IPS-20b (cell line): ENCODE measurements at regions not wholly inside any gene's neighbourhood (a gene's known extent, or its start where the extent isn't known, plus 50 kb on each side); places are given as distances from the start of the nearest gene placed in this dataset.

Experiments
- H3K27ac ChIP-seq: one replicate; pipeline ENCODE4 v1.5.1; 2013; ENCODE audit warnings: low read length
- H3K27me3 ChIP-seq: 2 replicates; pipeline ENCODE4 v1.6.1; 2013; ENCODE audit warnings: mild to moderate bottlenecking, low read length, inconsistent platforms; ENCODE audit not compliant: insufficient read depth
- H3K36me3 ChIP-seq: 2 replicates; pipeline ENCODE4 v1.6.1; 2013; ENCODE audit warnings: low read depth, mild to moderate bottlenecking, inconsistent platforms, low read length, moderate library complexity; ENCODE audit not compliant: insufficient read depth
- H3K4me1 ChIP-seq: 2 replicates; pipeline ENCODE4 v1.6.1; 2013; ENCODE audit warnings: mild to moderate bottlenecking, control low read depth, inconsistent platforms, low read length, moderate library complexity; ENCODE audit not compliant: insufficient read depth
- H3K4me3 ChIP-seq: 2 replicates; pipeline ENCODE4 v1.5.1; 2013; ENCODE audit warnings: mild to moderate bottlenecking, low read length, inconsistent platforms
- H3K9ac ChIP-seq: 2 replicates; pipeline ENCODE4 v1.6.1; 2013; ENCODE audit warnings: low read depth, mild to moderate bottlenecking, inconsistent platforms, low read length, moderate library complexity
- H3K9me3 ChIP-seq: 2 replicates; pipeline ENCODE4 v1.6.1; 2013; ENCODE audit warnings: mild to moderate bottlenecking, low read depth, low read length, inconsistent platforms; ENCODE audit not compliant: insufficient read depth

DNA sequence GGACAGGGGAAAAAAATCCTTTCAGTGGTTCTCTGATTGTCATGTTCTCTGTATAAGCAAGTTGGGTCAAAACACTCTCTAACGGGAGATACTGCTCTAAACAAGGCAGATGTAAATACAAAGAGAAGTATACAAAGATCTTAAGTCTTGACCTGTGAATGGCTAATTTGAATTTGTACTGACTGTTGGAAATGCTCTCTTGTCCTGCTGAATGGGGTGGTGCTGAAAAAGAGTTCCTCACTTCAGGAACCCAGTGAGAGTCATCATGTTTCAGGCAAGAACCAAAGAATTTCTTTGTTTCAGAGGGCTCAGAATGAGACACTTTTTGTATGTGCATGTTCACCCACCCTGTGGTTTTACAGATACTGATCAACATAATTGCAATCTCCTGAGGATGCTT, 461.0 kb downstream of the NR2F1-AS1 start:
- Histone ChIP-seq H3K36me3 (no peaks in the 10 kb centered on the region), H3K27me3 (no peaks in the 10 kb centered on the region), H3K4me1 (peaks cover 5% of the 10 kb centered on the region; the same call in 1 of the 2 replicates), H3K4me3 (no peak overlapping the region), H3K9me3 (no peaks in the 10 kb centered on the region), H3K27ac (no peak overlapping the region), H3K9ac (no peak overlapping the region)

DNA sequence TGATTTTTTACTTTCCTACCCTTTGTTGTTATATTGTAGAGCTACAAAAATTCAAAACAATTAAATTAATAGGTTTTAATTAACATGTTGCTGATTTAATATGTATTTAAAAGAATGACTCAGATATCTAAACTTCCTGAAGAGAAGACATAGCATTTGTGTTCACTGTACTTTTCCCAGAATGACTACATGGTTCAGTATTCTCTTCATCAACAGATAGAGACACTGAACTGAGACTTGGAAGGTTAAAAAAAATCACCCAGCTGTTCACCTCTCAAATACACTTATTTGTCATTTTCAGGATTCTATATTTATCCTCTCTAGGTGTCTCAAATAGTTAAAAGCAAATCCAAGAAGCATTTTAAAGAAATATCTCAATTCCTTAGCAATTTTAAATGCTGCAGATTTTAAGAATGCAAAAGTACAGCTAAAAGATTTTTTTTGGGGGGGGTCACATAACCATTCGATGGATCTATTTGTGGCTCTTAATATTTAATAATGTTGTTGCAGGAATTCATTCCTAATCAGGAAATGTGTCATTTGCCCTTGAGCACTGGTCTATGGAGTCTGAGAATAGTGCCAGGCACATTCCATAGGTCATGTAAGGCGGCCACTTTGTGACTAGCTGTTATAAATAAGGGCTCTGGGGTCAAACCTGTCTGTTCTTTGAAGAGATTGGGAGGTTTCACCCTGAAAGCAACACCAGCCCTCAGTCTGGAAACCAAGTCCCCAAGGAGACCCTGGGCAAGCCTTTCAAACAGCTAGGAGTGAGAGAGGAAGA, 463.1 kb downstream of the NR2F1-AS1 start:
- Histone ChIP-seq H3K4me1 (peaks cover 5% of the 10 kb centered on the region; the same call in 1 of the 2 replicates), H3K9ac (no peak overlapping the region), H3K36me3 (no peaks in the 10 kb centered on the region), H3K9me3 (no peaks in the 10 kb centered on the region), H3K4me3 (no peak overlapping the region), H3K27me3 (no peaks in the 10 kb centered on the region), H3K27ac (no peak overlapping the region)

DNA sequence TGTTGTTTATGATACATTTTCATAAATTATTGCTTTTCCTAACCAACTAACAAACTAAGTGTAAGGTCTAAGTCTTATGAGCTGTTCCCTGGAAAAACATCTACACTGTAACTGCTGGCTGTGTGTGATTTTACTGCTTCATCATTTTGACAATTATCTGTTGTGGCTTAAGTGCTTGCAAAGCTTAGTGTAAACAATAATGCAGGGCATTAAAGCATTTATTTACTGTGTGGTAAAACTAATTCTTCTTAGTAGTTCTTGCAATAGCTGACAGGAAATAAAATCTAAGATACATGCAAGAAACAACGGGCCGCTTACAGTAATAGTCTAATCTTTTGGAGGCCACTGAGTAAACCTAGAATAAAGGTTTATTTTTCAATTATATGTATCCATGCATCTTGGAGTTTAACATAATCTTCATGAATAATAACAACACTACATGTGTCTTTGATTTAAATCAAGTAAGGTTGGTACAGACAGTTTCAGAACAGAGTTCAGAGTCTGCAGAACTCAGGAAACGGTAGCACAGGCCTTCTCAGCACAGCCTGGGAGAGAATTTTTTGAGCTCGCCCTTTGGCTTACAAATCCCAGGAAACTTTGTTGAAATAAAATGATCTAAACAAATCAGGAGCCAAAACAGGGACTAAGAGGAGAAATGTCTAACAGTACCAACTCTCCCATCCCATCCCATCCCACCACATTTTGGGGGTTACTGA, 473.1 kb downstream of the NR2F1-AS1 start:
- H3K27me3 ChIP-seq, result no peaks in the 10 kb centered on the region
- no peaks in the 10 kb centered on the region for H3K4me1 ChIP-seq

DNA sequence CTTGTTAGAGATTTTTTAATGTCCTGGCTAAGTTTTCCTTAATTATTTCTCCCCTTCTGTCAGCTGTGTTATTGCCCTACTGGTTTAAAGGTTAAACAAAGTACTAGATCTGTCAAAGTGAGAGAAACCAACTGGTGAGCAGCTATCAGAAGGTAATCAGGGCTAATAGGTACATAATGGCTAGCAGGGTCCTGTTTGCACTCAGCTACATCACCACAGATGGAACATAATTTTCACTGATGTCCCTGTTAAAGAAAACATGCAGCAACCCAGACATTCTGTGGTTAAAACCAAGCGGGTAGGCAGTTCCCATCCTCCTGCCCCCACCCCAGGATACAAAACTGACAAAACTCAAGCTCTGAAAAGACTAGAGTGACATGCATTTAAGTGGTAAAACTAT, 473.9 kb downstream of the NR2F1-AS1 start:
- no peaks in the 10 kb centered on the region for H3K36me3 ChIP-seq
- H3K27me3 ChIP-seq, result no peaks in the 10 kb centered on the region
- no peak overlapping the region for H3K4me3 ChIP-seq
- H3K4me1 ChIP-seq, result no peaks in the 10 kb centered on the region
- no peaks in the 10 kb centered on the region for H3K9me3 ChIP-seq
- no peak overlapping the region for H3K9ac ChIP-seq
- no peak overlapping the region for H3K27ac ChIP-seq

More for the DNA sequence above, 473.1 kb downstream of the NR2F1-AS1 start:
- H3K9me3 ChIP-seq, result no peaks in the 10 kb centered on the region
- no peak overlapping the region for H3K27ac ChIP-seq
- no peak overlapping the region for H3K4me3 ChIP-seq
- no peaks in the 10 kb centered on the region for H3K36me3 ChIP-seq
- no peak overlapping the region for H3K9ac ChIP-seq

DNA sequence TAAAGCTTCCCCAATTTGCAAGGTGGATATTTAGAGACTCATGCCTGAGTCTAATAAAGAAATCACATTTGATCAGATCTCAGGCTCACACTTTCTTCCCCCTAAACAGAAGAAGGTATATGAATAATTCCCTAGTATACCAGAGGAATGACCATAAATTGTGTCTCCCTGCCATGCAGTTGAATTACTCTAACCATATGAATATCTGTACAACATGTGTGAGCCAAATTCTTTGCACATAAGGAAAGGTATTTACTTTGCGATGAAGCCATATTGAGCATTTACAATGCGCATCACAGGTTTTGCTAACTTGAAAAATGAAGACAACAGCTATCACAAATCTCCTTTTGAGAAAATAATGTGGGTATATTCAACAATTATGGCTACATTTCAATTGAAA, 479.4 kb downstream of the NR2F1-AS1 start:
- Histone ChIP-seq H3K4me1 (no peaks in the 10 kb centered on the region), H3K9ac (no peak overlapping the region), H3K9me3 (no peaks in the 10 kb centered on the region), H3K27ac (no peak overlapping the region), H3K36me3 (no peaks in the 10 kb centered on the region), H3K27me3 (no peaks in the 10 kb centered on the region), H3K4me3 (no peak overlapping the region)

DNA sequence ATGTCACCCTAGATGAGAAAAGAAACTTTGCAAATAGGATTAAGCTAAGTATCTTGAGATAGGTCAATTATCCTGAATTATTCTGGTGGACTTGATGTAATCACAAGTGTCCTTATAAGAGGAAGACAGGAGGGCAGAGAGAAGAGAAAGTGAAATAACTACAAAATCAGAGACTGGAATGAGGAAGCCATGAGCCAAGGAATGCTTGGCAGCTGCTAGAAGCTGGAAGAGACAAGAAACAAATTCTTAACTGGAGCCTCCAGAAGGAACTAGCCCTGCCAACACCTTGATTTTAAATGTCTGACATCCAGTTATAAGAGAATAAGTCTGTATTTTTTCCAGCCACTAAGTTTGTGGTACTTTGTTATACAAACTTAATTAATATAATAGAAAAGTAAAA, 480.0 kb downstream of the NR2F1-AS1 start:
- no peaks in the 10 kb centered on the region for H3K9me3 ChIP-seq
- H3K4me3 ChIP-seq, result no peak overlapping the region
- H3K4me1 ChIP-seq, result no peaks in the 10 kb centered on the region
- no peaks in the 10 kb centered on the region for H3K36me3 ChIP-seq
- no peak overlapping the region for H3K9ac ChIP-seq
- H3K27ac ChIP-seq, result no peak overlapping the region
- H3K27me3 ChIP-seq, result no peaks in the 10 kb centered on the region

DNA sequence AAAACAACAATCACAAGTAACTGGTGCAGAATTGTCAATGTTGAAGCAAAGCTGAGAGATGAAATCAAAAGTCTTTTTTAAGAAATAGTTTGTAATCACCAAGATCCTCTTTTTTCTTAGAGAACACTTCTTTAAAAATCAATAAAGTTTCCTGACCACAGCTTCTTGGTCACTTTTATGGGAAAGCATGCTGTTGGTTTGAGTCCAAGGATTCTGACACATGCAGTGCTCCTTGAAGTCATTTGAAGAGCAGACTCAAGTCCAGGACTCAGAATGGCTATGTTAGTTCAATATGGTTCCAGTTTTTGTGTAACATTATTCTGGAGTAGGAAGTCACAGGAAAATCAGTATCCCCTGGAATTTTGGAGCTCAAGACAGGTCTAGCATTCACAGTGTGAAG, 480.6 kb downstream of the NR2F1-AS1 start:
- Histone ChIP-seq H3K27ac (no peak overlapping the region), H3K4me1 (no peaks in the 10 kb centered on the region), H3K36me3 (no peaks in the 10 kb centered on the region), H3K4me3 (no peak overlapping the region), H3K9me3 (no peaks in the 10 kb centered on the region), H3K9ac (no peak overlapping the region), H3K27me3 (no peaks in the 10 kb centered on the region)

DNA sequence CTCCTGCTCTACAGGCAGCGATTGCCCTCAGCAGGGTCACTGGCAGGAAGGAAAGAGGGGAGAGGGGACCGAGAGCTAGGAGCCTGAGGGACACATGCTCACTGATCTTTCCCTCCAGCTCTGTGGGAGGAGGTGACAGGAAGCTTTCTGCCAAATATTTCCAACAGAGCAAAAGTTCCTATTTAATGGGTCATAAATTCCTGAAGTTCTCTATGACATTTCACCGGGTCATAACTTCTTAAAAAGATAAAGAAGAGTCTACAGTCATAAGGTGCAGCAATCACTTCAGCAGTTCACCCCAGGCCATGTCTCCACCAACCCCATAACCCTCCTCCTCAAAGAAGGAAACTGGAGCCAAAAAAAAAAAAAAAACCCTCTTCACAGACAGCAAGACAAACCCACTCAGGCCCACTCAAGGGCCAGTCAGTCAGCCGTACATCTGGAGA, 481.1 kb downstream of the NR2F1-AS1 start:
- Histone ChIP-seq H3K4me1 (no peaks in the 10 kb centered on the region), H3K27ac (no peak overlapping the region), H3K36me3 (no peaks in the 10 kb centered on the region), H3K4me3 (no peak overlapping the region), H3K9me3 (no peaks in the 10 kb centered on the region), H3K9ac (no peak overlapping the region), H3K27me3 (no peaks in the 10 kb centered on the region)

DNA sequence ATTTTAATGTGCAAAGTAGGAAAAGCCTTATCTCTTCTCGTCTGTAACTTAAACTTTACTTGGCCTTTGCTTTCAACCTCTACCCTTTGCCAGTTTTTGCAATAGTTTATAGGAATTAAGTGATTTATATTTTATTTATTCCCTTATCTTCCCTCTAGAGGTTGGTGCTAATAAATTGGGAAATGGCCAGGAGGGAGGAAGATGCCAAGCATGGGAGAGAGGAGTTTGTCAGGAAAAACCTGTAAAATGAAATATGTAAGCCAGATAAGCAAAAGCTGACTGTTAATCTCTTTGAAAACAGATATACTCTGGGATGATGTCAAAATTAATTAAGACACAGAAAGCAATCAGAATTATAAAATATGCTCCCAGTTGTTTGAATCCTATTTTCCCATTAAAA, 484.5 kb downstream of the NR2F1-AS1 start:
- no peaks in the 10 kb centered on the region for H3K27me3 ChIP-seq
- no peak overlapping the region for H3K4me3 ChIP-seq
- no peaks in the 10 kb centered on the region for H3K36me3 ChIP-seq

DNA sequence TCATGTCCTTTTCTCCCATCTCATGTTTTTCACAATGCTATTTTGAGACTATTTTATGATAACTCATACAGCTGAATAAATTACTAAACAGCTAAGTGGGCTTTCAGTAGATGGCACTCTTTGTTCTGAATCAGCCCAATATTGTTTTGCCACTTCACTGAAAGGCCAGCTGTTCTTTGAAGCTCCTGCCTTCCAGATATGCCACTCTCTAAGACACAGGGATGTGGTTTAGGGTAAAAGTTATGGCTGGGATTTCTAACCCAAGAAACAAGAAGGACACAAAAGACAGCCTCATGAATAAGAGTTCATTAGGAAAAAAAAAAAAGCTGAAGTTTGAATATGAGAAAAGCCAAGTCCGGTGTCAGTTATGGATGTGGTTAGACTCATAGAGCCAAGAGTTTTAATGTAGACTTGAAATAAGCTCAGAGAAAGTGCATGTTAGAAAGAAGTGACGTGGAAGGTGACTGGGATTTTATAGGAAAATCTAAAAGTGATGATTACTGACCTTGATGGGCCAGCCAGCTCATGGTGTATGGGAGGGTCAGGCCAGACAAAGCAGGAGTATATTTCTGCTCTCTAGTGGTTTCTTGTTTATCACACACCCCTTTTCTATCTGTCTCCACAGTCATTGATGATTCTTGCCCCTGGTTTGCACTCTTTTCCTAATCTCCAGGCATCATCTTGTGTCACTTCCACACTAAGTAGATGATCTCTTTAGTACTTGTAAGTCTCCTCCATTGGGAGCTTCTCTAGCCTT, 488.5 kb downstream of the NR2F1-AS1 start:
- H3K27me3 ChIP-seq, result no peaks in the 10 kb centered on the region
- H3K4me3 ChIP-seq, result no peak overlapping the region
- no peak overlapping the region for H3K9ac ChIP-seq
- H3K4me1 ChIP-seq, result no peaks in the 10 kb centered on the region
- H3K27ac ChIP-seq, result no peak overlapping the region
- H3K9me3 ChIP-seq, result no peaks in the 10 kb centered on the region
- H3K36me3 ChIP-seq, result no peaks in the 10 kb centered on the region

More for the DNA sequence above, 484.5 kb downstream of the NR2F1-AS1 start:
- Histone ChIP-seq H3K4me1 (no peaks in the 10 kb centered on the region), H3K9me3 (no peaks in the 10 kb centered on the region), H3K9ac (no peak overlapping the region), H3K27ac (no peak overlapping the region)

DNA sequence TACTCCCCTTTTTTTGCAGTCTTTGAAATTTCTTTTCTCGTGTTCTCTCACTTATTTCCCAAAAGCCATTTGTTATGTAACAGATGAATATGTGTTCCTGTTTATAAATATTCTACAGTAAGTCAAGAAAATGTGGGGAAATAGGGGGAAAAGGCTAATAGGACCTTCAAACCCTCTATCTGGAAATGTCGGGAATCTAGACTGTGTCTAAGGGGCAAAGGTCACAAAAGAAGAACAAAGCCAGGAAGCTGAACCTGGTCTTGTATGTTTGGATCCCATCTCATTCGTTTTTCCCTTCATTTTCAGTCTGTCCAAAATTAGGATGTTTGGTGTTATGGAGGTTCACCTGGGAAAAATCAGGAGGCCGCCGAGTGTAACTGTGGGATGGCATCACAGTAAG, 490.3 kb downstream of the NR2F1-AS1 start:
- no peaks in the 10 kb centered on the region for H3K27me3 ChIP-seq
- H3K9ac ChIP-seq, result no peak overlapping the region
- H3K9me3 ChIP-seq, result no peaks in the 10 kb centered on the region
- H3K36me3 ChIP-seq, result no peaks in the 10 kb centered on the region
- no peaks in the 10 kb centered on the region for H3K4me1 ChIP-seq
- H3K4me3 ChIP-seq, result no peak overlapping the region
- no peak overlapping the region for H3K27ac ChIP-seq
